ENCODE measurements at regions not wholly inside any gene's neighbourhood (a gene's known extent, or its start where the extent isn't known, plus 50 kb on each side); places are given as distances from the start of the nearest gene placed in this dataset.

DNA sequence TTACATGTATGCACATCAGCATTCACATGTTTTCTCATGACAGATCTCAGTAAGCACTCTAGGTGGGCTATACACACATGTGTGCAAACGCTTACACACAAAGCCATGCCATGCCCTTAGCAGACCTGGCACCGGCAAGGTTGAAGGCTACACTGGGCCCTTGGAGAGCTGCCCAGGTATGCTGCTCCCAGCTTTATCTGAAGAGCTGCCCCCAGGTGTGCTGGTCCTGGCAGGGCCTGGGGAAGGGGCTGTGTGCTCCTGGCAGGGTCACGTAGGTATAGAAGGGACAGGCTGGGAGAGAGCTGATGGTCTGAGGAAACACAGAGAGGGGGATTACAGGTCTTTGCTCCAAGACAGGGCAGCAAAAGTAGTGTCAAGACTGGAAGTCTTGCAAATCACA is 146.7 kb upstream of the VANGL1 start:
- POLR2A ChIA-PET, result no interaction called here
- CTCF ChIA-PET, result no interaction called here

DNA sequence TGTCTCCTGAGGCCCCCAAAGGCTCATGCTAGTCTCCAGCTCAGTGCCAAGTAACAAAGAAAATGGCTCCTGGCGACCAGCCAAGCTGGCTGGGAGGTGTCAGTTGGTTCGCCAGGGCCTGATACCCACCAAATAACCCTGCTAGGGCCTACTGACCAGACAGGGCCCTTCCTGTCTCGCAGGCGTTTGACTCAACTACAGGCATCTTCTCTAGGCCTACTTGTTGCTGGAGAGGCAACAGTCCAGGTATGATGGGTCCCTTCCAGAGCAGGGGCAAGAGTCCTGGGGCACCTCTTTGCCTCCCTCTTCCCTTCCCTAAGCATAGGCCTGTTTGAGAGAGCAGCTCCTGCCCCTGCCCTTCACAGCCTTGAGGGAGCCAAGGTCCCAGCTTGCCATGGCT is 147.9 kb upstream of the VANGL1 start:
- CTCF ChIA-PET, result no interaction called here
- POLR2A ChIA-PET, result no interaction called here

DNA sequence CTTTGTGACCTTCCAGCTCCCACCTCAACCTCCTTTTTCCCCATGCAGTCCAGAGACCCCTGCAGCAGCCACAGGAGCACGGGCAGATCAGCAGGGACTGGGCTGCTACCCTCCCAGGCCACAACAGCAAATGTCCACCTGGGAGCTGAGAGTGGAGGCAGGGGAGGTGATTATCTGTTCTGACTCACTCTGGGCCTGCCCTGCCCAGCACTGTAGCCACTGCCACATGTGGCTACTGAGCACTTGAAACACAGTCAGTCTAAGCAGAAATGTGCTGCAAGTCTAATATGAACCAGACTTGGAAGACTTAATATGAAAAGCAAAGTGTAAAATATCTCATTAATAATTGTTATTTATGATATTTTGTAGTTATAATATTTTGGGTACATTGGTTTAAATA is 148.9 kb upstream of the VANGL1 start:
- ChIA-PET POLR2A (no interaction called here), CTCF (no interaction called here)

DNA sequence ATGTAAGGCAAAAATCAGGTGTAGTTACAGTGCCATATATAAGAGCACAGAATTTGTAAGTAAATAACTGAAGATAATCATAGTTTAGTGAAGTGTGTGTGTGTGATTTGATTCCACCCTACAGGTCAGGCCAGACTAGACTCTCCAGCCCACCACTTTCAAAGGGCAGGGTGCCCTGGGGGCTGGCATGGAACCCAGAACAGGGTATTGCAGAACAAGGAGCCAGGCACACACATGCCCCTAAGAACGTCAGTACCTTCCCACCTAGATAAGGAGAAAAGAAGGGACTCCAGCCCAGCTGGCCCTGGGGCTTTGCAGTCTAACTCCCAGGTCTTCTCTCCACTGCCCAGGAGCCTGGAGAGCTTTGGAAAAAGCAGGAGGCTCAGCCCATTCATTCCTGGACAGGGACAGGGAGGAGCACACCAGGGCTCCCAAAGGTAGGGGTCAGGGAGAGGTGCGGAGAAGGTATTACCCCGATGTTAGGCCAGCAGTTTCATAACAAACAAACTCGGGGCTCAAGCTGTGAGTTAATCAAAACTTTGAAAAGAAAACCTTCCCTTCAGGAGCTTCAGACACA is 149.7 kb upstream of the VANGL1 start:
- ChIA-PET POLR2A (no interaction called here), CTCF (no interaction called here)

DNA sequence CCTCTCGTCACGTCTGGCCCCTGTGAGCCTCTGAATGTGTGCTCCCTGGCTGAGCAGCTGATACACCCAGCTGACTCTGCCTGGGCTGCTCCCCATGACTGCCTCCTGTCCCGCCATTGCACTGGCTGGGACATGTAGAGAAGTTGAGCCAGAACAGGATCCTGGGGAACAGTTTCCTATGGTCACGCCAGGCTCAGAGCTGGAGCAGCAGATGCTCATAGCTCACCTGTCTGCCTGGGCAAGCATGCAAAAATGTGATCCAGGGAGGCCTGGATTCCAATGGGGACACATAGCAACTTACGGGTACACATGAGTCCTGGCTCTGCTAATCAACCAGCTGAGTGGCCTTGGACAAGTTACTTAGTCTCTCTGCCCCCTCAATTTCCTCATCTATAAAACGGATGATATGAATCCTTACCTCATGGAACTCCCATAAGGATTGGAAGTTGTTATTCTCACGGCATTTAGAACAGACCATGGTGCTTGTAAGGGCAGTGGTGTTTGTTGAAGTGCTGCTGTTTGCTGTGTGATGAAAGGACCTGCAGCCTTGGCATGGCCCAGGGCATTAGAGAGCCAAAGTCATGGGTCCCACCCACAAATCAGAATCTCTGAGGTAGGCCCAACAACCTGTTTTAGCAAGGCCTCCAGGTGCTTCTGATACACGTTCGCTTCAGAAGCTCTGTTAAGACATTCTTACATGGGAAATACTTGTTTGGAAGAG is 150.3 kb upstream of the VANGL1 start:
- POLR2A ChIA-PET, result no interaction called here
- CTCF ChIA-PET, result no interaction called here

DNA sequence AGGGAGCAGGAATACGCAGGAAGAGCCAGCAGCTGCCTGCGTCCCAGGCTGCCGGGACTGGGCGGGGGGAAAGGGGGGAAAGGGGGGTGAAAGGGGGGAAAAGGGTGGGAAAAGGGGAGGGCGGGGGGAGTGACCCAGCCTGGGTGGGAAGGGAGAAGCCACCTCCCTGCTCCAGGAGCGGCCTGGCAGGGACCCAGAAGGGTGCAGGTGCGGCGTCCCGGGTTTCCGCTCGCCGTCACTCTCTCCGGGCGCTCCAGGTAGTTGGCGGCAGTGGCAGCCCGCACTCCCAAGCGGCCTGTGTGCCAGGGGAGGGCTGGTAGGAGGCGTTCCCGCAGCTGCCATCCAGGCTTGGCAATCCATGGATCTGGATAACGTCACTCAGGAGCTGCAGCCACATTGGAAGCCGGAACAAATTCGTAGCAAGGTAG is 141.0 kb upstream of the NGF start:
- ChIA-PET CTCF (no interaction called here), POLR2A (no interaction called here)

DNA sequence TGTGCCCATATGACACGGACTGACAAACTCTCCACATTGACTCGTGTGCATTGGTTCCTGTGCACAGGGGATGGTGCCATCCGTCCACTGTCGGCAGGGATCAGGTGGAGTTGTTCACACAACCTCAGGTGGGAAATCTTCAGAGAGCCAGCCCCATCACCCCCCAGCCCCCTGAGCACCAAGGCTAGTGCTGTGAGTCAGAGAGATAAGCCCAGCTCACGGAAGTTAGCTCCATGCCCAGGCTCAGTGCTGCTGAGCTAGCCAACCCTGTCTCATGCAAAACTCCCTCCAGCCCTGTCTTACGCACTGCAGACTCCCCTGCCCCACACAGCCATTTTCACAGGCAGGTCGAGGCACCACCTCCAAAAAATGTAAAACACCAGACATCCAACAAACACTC is 139.0 kb upstream of the NGF start:
- ChIA-PET CTCF (no interaction called here), POLR2A (no interaction called here)

DNA sequence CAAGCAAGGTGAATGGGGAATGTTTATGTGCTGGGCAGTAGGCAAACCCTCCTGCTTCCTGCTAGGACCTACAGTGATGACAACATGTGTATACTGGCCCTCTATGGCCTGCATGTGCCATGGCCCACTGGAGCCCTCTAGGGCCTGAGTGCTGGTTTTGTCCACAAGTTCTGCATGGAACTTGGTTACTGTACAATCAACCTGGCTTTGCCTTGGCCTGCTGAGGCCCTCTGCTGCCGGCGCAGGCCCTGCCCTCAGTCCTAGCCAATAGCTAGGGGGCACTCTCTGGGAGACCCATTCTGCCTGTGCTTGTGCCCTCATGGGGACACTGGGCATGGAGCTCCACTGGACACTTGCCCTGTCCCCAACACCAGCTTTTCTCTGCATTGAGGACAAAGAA is 138.6 kb upstream of the NGF start:
- POLR2A ChIA-PET, result no interaction called here

DNA sequence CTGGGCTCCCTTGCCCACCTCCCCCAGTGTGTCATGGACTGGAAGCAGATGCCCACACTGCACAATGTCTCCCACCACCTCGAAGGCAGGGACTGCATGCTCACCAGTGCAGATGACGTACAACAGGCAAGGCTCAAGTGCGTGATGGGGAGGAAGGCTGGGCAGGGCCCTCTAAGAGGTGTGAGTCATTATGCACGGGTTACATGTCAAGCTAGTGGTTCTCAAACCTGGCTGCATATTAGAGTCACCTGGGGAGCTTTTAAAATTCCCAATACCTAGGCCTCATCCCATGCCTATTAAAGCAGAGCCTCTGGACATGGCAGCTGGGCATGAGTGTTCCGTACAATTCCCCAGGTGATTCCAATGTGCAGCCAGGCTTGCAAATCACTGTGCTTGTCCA is 137.9 kb upstream of the NGF start:
- ChIA-PET CTCF (no interaction called here), POLR2A (no interaction called here)

More for the DNA sequence above, 138.6 kb upstream of the NGF start:
- CTCF ChIA-PET, result no interaction called here

DNA sequence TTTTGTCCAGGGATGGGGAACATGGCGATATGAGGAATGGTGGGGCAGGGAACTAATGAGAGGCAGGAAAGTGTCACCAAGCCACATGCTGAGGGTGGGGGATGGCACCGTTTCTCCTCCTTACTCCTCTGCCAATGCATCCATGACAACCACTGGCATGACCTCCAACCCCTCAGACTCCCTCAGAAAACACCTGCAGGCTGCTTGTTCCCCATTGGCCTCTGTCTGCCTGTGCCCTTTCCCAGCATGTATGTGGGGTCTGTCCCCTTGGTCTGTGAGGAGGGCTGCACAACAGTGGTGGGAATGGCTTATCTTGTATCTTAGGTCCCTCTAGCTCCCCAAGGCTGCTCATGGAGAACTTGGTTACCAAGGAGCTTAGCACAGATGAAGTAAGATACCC is 137.2 kb upstream of the NGF start:
- ChIA-PET POLR2A (no interaction called here), CTCF (no interaction called here)

DNA sequence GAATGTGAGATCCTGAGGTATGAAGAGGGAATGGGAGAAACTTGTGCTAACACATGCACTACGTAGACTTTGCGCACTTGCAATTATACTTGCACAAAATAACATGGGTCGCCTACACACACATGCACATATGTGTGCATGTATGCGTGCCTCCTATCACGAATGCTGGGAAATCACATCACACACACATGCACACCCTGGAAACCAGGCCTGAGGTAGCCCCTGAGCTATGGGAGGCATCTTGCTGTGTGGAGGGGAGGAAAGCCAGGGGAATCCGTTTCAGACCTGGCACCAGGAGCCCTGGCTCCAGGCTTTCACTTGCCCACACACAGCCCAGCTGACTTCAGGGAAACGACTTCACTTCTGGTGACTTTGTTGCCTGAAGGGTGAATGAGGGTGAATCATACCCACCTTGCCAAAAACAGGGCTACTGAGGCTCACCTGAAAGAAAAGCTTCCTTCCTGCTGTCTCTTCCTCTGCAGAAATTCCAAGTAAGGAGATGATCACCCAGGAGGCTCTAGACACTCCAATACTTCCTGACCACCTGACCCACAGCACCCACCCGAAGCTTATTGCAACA is 136.0 kb upstream of the NGF start:
- ChIA-PET CTCF (no interaction called here), POLR2A (no interaction called here)

DNA sequence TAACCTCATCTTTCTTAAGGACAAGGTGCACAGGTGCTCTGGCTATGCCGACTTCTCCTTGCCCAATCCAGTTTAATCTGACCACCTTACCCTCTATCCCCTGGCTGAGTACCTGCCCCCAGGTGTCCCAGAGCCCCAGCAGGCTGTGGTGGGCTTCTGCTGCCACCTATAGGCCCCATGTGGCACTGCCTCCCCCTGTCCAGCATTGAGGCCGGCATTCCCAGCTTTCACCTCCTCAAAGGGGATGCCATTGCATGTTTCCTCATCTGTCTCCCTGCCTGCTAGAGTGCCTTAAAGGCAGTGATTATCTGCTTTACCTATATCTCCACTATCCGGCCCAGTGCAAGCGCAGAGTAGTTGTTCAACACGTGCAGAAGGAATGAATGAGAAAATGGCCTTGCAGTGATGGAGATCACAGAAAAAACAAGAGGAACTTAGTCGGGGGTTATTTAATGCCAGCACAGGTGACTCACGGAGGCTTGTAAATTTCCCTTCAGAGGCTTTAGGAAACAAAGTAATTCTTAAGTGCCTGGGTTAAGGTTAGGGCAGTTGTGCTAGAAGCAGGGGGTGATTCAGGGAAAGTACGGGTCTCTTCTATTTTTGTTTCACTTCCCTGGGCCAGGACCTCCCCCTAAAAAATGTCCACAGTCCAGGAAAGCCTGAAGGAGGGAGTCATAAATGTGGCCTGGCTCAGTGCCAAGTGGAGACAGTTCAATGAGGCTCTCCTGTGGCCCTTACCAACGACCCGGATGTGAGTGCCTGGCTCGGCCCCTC is 131.8 kb upstream of the NGF start:
- ChIA-PET POLR2A (no interaction called here), CTCF (interaction anchor here (0.7 to 1.3 kb wide), 3 partner anchors 332 to 341 kb away, joined by 3 to 4 read pairs (median 4); no protein-coding TSS in a partner anchor)

DNA sequence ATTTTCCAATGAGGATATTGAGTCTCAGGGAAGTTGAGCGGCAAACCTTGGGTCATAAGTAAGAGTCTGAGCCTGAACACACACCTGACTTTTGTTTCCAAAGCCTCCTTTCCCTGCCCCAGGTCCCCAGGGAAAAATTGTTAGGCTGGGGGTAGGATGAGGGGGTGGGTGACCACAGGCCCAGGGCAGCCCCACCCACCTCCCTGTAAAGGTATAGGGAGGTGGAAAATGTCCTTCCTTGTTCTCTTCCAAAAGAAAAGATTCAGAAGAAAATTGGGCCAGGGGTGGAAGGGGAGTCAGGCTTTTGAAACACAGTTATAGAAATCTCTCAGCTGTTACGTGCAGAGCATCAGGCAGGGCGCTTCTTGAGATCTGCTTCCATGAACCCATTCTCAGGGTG is 129.7 kb upstream of the NGF start:
- CTCF ChIA-PET, result interaction anchor here (1.2 kb wide), 1 partner anchor 328 kb away, joined by 3 read pairs; no protein-coding TSS in a partner anchor
- POLR2A ChIA-PET, result no interaction called here

DNA sequence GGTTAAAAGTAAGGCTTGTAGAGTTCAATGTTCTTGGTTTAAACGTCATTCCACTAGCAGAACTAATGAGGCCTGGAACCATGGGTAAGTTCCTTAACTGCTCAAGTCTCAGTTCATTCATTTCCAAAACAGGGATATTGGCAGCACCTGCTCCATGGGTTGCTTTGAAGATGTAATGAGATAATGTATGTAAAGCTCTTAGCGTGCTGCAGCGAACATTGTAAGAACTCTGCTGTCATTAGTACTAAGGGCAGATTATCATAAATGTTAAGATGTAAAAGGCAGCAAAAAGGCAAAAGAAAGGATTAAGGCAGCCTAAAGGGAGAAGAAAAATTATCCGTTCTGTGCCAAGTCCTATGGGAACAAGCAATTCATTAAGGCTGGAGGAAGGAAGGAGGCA is 129.1 kb upstream of the NGF start:
- ChIA-PET CTCF (interaction anchor here (1.2 kb wide), 1 partner anchor 328 kb away, joined by 3 read pairs; no protein-coding TSS in a partner anchor), POLR2A (no interaction called here)

DNA sequence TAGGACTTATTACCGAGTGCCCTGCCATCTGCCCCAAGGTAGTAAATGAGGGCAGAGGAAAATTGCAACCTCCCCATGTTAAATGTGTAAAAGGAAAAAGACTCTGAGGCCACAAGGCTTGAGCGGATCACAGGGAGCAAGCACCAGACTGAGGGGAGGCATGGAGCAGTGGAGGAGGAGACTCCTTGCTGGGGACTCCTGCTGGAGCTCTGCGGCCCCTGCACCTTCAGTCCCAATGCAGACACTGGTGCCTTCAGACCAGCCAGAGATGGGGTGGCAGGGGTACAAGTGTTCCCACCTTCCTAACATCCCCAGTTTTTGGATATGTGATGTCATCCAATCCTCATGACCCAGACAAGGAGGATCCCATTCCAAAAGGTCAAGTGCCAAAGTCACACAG is 128.4 kb upstream of the NGF start:
- ChIA-PET POLR2A (no interaction called here), CTCF (interaction anchor here (1.2 kb wide), 1 partner anchor 327 kb away, joined by 3 read pairs; no protein-coding TSS in a partner anchor)

DNA sequence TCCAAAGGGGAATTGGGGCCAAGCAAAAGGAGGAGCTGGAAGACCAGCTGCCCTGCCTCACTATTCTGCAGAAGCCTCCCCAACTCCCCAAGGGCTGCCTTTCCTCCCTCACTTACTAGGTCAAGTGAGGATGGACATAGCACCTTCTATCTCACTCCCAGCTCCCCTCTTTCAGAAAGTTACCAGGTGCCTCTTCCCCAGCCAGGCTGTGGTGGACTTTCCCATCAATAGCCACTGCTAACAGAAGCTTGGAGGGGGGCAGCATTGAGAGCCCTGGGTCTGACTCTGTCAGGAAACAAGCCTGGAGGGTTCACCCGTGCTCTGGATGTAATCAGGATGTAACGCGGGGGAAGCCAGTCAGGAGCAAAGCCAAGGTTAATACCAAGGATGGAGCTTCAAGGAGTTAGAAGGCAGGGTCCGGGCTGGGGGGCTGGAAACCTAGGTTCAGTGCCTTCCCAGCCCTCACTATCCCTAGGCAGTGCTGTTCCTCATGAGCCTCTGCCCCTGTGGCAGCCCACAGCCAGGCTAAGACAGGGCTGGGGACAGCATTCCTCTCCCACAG is 127.8 kb upstream of the NGF start:
- POLR2A ChIA-PET, result no interaction called here

DNA sequence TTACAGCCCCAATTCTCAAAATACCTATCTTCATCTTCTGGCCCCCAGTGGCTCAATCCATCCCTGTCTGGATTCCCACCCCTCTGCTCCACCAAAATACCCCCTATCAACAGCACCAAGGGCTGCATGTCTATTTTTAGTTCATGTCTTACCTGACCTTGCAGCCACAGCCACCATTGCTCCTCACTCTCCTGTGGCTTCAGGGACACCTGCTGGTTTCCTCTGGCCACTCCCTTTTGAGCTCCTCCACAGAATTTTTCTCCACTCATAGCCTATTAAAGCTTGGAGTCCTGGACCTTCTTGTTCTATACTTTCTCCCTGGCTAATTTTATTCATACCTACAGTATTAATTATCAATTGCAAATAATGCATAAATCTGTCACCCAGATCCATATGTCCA is 125.3 kb upstream of the NGF start:
- ChIA-PET POLR2A (no interaction called here), CTCF (no interaction called here)

More for the DNA sequence above, 127.8 kb upstream of the NGF start:
- CTCF ChIA-PET, result no interaction called here

DNA sequence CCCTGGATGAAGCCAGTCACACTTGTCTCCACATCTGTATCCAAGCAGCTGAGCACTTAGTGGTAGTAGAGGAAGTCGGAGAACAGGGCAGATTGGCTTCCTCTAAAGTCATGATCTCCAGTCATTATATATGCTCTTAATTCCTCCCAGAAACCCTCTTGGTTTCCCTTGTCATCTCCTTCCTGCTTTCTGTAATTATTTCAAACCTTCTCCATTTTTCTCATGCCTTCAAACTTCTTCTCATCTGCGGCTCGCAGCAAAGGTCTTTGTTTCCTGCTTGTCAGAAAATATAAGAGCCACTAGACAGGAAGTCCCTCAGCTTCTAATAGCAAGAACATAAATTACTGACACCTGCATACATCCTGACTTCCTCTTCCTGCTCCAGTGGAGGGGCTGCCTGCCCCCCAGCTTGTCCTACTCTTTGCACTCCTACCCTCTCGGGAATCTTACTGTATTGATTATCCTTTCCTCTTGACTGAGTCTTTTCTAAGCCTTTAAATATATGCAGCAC is 124.6 kb upstream of the NGF start:
- POLR2A ChIA-PET, result interaction anchor here (0.7 kb wide), 1 partner anchor 99 kb away, joined by 3 read pairs; no protein-coding TSS in a partner anchor
- CTCF ChIA-PET, result no interaction called here

DNA sequence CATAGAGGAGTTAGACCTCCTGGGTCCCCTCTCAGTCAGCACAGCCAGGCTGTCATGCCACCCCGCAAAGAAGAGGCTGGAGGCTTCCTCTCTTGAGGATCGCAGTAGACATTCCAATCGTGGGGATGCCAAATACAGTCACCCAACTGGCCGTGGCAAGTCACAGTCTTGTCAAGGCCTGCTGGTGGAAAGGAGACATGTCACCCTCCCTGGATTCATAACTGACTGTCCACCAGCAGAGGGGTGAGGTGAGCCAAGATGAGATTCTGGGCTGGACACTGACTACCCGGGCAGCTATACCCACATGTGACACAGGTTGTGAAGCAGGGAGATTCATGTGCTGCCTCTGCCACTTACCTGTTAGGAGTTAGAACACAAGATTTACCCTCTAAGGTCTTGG is 123.5 kb upstream of the NGF start:
- CTCF ChIA-PET, result no interaction called here
- POLR2A ChIA-PET, result no interaction called here

DNA sequence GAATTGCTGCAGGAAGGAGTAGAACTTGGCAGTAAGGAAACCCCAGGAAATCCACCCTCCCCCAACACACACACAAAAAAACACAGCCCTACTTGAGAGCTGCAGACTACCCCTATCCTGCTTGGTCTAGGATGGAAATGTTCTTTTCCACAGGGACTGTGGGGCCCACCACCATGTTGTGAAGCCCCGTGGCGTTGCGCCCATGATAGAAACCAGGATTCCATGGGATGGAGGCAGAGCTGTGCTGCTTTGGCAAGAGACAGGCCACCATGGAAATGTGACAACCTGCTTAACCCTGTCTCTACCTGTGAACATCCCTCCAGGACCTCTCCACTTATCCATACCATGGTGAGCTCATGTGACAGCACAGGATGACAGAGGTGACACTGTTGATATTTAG is 121.1 kb upstream of the NGF start:
- CTCF ChIA-PET, result no interaction called here
- POLR2A ChIA-PET, result no interaction called here
